T-cell (primary cell): ENCODE measurements at regions not wholly inside any gene's neighbourhood (a gene's known extent, or its start where the extent isn't known, plus 50 kb on each side); places are given as distances from the start of the nearest gene placed in this dataset.

ENCODE experiments used
- ATAC-seq, 4 experiments: fragments of 200-7000 bp in 3 of 4; fragments of 150-1000 bp in 1 of 4; cut with Tn5 transposase; replicated peaks in 1 of 4; 1 replicate in 3 of 4; 2 replicates in 1 of 4; pipeline ENCODE4 v1.10.0; 2021; ENCODE audit warnings: moderate library complexity in 3 of 4, mild to moderate bottlenecking in 2 of 4, moderate number of reproducible peaks in 1 of 4
- CTCF ChIA-PET, 2 donors: fragments of 300-600 bp; sonication (Branson Sonifier 250); formaldehyde crosslinking; loops; one replicate each; lab custom pipeline; 2022; ENCODE audit warnings: antibody characterized with exemption in 2 of 2; lab: Charles Lee
- POLR2A ChIA-PET, 2 donors: fragments of 300-600 bp; sonication (Branson Sonifier 250); formaldehyde crosslinking; loops; one replicate each; lab custom pipeline; 2022; ENCODE audit warnings: antibody characterized with exemption in 2 of 2; lab: Charles Lee
- DNase-seq, 35 experiments: peaks; one replicate each; pipeline versions ENCODE4 v3.0.0 to v3.0.0-alpha.2; 2013 to 2023
- H3K27ac ChIP-seq: one replicate; pipeline ENCODE4 v1.5.1; 2013; ENCODE audit warnings: low read length
- H3K27me3 ChIP-seq, 2 experiments: replicated peaks in 1 of 2; 1 replicate in 1 of 2; 2 replicates in 1 of 2; pipeline versions ENCODE4 v1.6.1 to v1.7.0; 2013; ENCODE audit warnings: low read length in 1 of 2, mixed read lengths in 1 of 2; ENCODE audit not compliant: control insufficient read depth in 2 of 2, insufficient read depth in 2 of 2; ENCODE audit errors: extremely low read depth in 1 of 2
- H3K36me3 ChIP-seq, 2 donors: 1 replicate in 1 of 2; 2 replicates in 1 of 2; pipeline versions ENCODE4 v1.6.1 to v1.7.0; 2013; ENCODE audit warnings: low read length in 1 of 2; ENCODE audit not compliant: control insufficient read depth in 2 of 2, insufficient read depth in 1 of 2; ENCODE audit errors: extremely low read depth in 1 of 2
- H3K4me1 ChIP-seq, 2 experiments: 1 replicate in 1 of 2; 2 replicates in 1 of 2; pipeline versions ENCODE4 v1.6.1 to v1.7.0; 2013; ENCODE audit warnings: low read length in 2 of 2, mixed read lengths in 1 of 2; ENCODE audit not compliant: insufficient read depth in 2 of 2, control insufficient read depth in 1 of 2; ENCODE audit errors: extremely low read depth in 1 of 2
- H3K4me3 ChIP-seq, 2 donors: 1 replicate in 1 of 2; 2 replicates in 1 of 2; pipeline versions ENCODE4 v1.5.1 to v1.7.0; 2013; ENCODE audit warnings: mild to moderate bottlenecking in 2 of 2, low read length in 1 of 2, moderate library complexity in 1 of 2; ENCODE audit not compliant: control insufficient read depth in 1 of 2; ENCODE audit errors: extremely low read depth in 1 of 2
- H3K9me3 ChIP-seq: 2 replicates; pipeline ENCODE4 v1.7.0; 2013
- H3K27ac Mint-ChIP-seq, 2 donors: one replicate each; pipeline ENCODE4 v1.8.0; 2020 to 2021; ENCODE audit warnings: mild to moderate bottlenecking in 2 of 2, mixed read lengths in 2 of 2
- H3K27me3 Mint-ChIP-seq, 2 donors: one replicate each; pipeline ENCODE4 v1.8.0; 2021 to 2022; ENCODE audit warnings: mixed read lengths in 2 of 2
- H3K36me3 Mint-ChIP-seq: one replicate; pipeline ENCODE4 v1.8.0; 2021; ENCODE audit warnings: mixed read lengths
- H3K4me1 Mint-ChIP-seq, 3 donors: one replicate each; pipeline ENCODE4 v1.8.0; 2020 to 2022; ENCODE audit warnings: mixed read lengths in 3 of 3, mild to moderate bottlenecking in 1 of 3
- H3K4me3 Mint-ChIP-seq, 3 donors: one replicate each; pipeline ENCODE4 v1.8.0; 2020 to 2022; ENCODE audit warnings: mild to moderate bottlenecking in 3 of 3, mixed read lengths in 3 of 3, moderate library complexity in 3 of 3
- H3K9me3 Mint-ChIP-seq, 3 donors: one replicate each; pipeline ENCODE4 v1.8.0; 2020 to 2022; ENCODE audit warnings: mixed read lengths in 3 of 3
- WGBS: methylation state at CpG from one replicate; pipeline ENCODE4 v1.1.5; 2013; ENCODE audit warnings: missing lambda C conversion rate; ENCODE audit not compliant: insufficient coverage; 5-methylcytosine and 5-hydroxymethylcytosine counted together

DNA sequence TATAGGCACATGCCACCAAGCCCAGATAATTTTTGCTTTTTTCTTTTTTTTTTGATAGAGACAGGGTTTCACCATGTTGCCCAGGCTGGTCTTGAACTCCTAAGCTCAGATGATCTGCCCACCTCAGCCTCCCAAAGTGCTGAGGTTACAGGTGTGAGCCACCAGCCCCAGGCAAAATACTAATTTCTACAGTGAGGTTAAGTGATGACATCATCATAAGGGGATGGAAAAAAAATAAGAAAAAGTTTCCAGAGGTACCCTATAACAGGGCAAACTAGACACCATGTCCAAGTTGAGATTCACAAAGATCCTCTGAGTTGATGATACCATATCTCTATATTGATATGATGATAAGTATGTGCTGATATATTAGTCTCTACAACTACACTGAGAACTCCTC is 163.7 kb upstream of the ACVR2A start:
- DNase-seq (no peak), ATAC-seq (no peak)
- no peak overlapping the region for H3K27ac ChIP-seq
- Mint-ChIP-seq H3K4me1 (no peaks in the 10 kb centered on the region), H3K27me3 (no peaks in the 10 kb centered on the region), H3K9me3 (no peaks in the 10 kb centered on the region), H3K4me3 (no peak overlapping the region), H3K36me3 (no peaks in the 10 kb centered on the region), H3K27ac (no peak overlapping the region)
- no peaks in the 10 kb centered on the region for H3K36me3 ChIP-seq
- H3K9me3 ChIP-seq = no peaks in the 10 kb centered on the region
- H3K27me3 ChIP-seq = no peaks in the 10 kb centered on the region
- CTCF ChIA-PET = no interaction called here
- no peak overlapping the region for H3K4me3 ChIP-seq
- POLR2A ChIA-PET = no interaction called here
- H3K4me1 ChIP-seq = no peaks in the 10 kb centered on the region

DNA sequence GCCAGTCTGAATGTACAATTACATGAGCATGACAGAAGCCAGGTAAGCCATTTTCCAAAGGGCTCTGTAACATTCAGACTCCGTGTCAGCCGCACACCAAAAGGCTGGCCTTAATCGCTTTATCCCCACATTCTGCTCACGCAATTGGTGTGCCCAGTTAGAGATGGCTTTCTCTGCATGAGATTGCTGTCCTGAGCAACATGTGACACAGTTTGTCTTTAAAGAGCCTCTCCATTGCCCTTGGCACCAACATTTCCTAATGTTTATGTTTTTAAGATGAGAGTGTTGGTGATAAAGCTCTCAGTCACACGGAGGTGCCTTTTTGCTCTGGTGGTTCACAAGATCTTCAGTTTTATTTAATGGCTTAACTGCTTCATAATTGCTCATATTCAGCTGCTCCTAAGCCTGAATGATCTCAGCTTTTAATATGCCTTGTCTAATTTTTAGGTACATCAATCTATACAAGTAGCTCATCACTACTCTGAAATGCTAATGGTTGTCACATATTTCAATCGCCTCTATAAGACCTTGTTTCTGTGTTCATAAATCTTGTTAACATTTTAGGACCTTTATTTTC is 164.8 kb upstream of the ACVR2A start:
- no peak overlapping the region for H3K27ac ChIP-seq
- H3K4me1 ChIP-seq = no peaks in the 10 kb centered on the region
- Mint-ChIP-seq H3K9me3 (no peaks in the 10 kb centered on the region), H3K27ac (no peak overlapping the region), H3K4me1 (no peaks in the 10 kb centered on the region), H3K36me3 (no peaks in the 10 kb centered on the region), H3K27me3 (no peaks in the 10 kb centered on the region), H3K4me3 (no peak overlapping the region)
- H3K36me3 ChIP-seq = no peaks in the 10 kb centered on the region
- DNase-seq (no peak), ATAC-seq (no peak)
- H3K27me3 ChIP-seq = no peaks in the 10 kb centered on the region
- no peak overlapping the region for H3K4me3 ChIP-seq
- H3K9me3 ChIP-seq = no peaks in the 10 kb centered on the region
- CTCF ChIA-PET = no interaction called here
- POLR2A ChIA-PET = interaction anchor here in 1 of 2 donors (0.6 kb wide), 2 partner anchors 1001 to 1158 kb away, joined by 3 to 4 read pairs; no protein-coding TSS in a partner anchor
- 99% methylated on average over 4 of the region's 6 CpGs for WGBS

DNA sequence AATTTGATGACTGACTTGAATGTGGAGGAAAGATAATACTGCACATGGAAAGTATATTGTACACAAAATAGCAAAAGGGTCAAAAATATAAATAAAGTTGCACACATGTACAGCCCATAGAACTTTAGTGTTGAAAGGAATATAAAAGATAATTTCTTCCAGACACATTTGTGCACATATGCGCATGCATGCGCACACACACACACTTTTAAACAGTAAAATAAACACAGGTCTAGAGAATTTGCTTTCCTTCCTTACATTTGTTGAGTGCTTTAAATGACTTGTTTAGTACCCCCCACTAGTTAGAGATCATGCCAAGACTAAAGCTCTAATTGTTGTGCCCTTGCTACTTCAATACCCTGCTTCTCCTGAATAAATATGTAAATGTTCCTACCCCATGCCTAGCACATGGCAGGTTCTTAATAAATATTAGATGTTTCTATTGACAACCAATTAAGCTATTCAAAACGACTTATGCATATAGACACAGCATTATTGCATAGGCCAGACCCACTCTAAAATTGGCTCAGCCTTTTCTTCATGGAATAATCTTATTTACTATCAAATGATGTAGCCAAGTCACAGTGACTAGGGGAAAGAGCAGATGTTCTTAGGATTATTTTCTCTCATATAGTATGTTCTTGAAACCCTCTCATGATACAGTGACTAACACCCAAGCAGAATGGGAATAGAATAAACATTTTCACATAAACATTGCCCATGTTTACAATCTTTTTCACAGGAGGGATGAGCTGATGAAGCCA is 165.5 kb upstream of the ACVR2A start:
- no peak overlapping the region for H3K27ac ChIP-seq
- Mint-ChIP-seq H3K4me3 (no peak overlapping the region), H3K9me3 (no peaks in the 10 kb centered on the region), H3K27ac (no peak overlapping the region), H3K4me1 (no peaks in the 10 kb centered on the region), H3K36me3 (no peaks in the 10 kb centered on the region), H3K27me3 (no peaks in the 10 kb centered on the region)
- DNase-seq = no peak
- H3K4me3 ChIP-seq = no peak overlapping the region
- ChIA-PET POLR2A (interaction anchor here in 1 of 2 donors (0.6 kb wide), 2 partner anchors 1001 to 1157 kb away, joined by 3 to 4 read pairs; no protein-coding TSS in a partner anchor), CTCF (no interaction called here)
- no peak for ATAC-seq
- WGBS = no CpG with 5 or more reads among the region's 3 CpGs
- H3K27me3 ChIP-seq = no peaks in the 10 kb centered on the region
- H3K4me1 ChIP-seq = no peaks in the 10 kb centered on the region
- H3K9me3 ChIP-seq = no peaks in the 10 kb centered on the region
- H3K36me3 ChIP-seq = no peaks in the 10 kb centered on the region

DNA sequence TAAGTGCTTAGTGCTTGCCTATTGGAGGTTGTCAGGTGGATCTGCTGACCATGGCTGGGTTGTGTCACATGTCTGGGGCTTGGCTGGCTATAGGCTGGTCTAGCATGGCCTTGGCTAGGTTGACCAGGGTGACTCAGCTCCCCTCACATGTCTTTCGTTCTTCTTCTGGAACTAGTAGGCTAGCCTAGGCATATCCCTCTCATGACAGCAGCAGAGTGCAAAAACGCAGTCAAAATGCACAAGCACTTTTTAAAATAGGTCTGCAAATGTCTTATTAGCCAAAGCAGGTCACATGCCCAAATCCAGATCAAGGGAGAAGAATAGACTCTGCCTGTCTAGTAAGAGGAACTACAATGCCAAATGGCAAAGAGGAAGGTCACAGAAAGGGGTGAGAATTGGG is 179.7 kb upstream of the ACVR2A start:
- H3K4me1 Mint-ChIP-seq = peaks cover 37 to 39% (median 39%) of the 10 kb centered on the region in 3 donors
- Histone ChIP-seq H3K4me3 (no peak overlapping the region), H3K36me3 (no peaks in the 10 kb centered on the region), H3K9me3 (no peaks in the 10 kb centered on the region), H3K27me3 (no peaks in the 10 kb centered on the region), H3K27ac (no peak overlapping the region), H3K4me1 (peaks cover 13 to 16% of the 10 kb centered on the region in 2 experiments)
- ChIA-PET CTCF (no interaction called here), POLR2A (interaction anchor here in 1 of 2 donors (1.1 kb wide), 1 partner anchor 216 kb away, joined by 3 read pairs; no protein-coding TSS in a partner anchor)
- H3K27ac Mint-ChIP-seq = peak overlapping the region; percentile 24 to 55
- no peak for DNase-seq
- 88% methylated on average over 1 of the region's 2 CpGs for WGBS
- H3K4me3 Mint-ChIP-seq = no peak overlapping the region
- peaks cover 4% of the 10 kb centered on the region for H3K36me3 Mint-ChIP-seq
- no peaks in the 10 kb centered on the region for H3K27me3 Mint-ChIP-seq
- no peak for ATAC-seq
- H3K9me3 Mint-ChIP-seq = peaks cover 0 to 4% (median 0%) of the 10 kb centered on the region in 3 donors

DNA sequence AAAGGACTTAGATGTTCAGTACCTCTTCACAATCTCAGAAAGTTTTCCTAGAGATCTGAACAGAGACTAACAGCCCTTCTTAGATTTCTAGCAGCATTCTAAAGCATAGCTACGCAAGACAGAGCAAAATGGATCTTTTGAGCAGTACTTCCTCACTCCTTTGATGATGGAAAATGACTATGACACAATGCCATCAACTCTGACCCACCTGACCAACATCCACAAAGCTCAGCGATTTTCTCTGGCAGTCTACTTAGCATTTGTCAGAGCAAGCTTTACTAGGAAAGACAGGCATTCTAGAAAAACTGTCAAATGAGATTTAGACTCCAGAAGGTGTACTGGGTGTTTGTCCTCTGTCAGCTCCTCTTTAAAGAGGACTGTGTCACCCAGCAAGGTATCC is 180.9 kb upstream of the ACVR2A start:
- Mint-ChIP-seq H3K9me3 (peaks cover 0 to 4% (median 1%) of the 10 kb centered on the region in 3 donors), H3K4me3 (peak overlapping the region; percentile 64 to 76 (median 71)), H3K27ac (peak overlapping the region; percentile 93 to 96), H3K4me1 (peaks cover 39 to 44% (median 42%) of the 10 kb centered on the region in 3 donors), H3K27me3 (no peaks in the 10 kb centered on the region), H3K36me3 (peaks cover 4% of the 10 kb centered on the region)
- ChIA-PET CTCF (interaction anchor here in 1 of 2 donors (0.6 kb wide), 2 partner anchors 178 to 419 kb away, joined by 3 read pairs; no protein-coding TSS in a partner anchor), POLR2A (interaction anchor here in 1 of 2 donors (0.6 to 1.1 kb wide), 2 partner anchors 11 to 215 kb away, joined by 3 to 5 read pairs; no protein-coding TSS in a partner anchor)
- peak in 4 of 35 experiments; percentile 1 to 8 (median 4) for DNase-seq
- peak overlapping the region; percentile 86 for H3K27ac ChIP-seq
- no peaks in the 10 kb centered on the region for H3K27me3 ChIP-seq
- H3K4me1 ChIP-seq = peaks cover 13 to 16% of the 10 kb centered on the region in 2 experiments
- H3K36me3 ChIP-seq = no peaks in the 10 kb centered on the region
- 10% methylated on average over 2 of the region's 2 CpGs for WGBS
- peak overlapping the region in 1 of 2 donors; percentile 40 for H3K4me3 ChIP-seq
- H3K9me3 ChIP-seq = no peaks in the 10 kb centered on the region
- ATAC-seq = peak; percentile 53 to 60 (median 57)

DNA sequence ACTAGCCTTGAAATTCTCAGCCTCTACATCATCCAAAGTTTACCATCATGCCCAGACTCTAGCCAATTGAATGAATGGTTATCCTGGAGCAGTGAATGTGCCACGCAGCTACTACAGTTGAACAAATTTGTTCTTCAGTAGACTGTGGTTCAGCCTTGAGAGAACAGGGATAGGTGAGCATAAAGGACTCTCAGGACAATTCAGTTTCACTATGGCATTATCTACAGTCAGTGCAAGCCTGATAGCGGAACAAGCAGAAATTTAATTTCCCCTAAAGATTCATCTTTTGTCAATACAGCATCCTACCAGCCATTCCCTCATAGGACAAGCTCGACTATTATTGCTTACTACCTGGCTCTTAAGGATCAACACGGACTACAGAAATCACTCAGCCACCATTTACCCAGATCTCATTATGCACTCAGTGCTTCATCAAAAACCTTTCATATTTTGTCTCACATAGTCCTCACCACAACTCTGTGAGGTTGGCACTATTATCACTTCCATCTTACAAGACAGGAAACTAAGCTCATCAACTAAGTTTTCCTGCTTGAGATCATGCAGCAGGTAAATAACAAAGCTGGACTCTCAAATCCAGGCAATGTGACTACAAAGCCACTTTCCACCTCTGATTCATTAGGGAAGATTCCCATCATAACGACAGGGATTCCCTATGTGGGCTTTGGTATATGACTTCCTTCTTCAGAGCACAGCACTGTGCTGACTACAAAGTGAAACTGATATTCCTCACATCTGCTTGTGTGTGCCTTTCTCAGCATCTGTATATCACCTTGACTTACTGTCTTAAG is 181.5 kb upstream of the ACVR2A start:
- ChIA-PET POLR2A (interaction anchor here in 1 of 2 donors (0.5 to 0.6 kb wide), 2 partner anchors 12 to 135 kb away, joined by 3 to 5 read pairs; no protein-coding TSS in a partner anchor), CTCF (interaction anchor here in 1 of 2 donors (0.6 kb wide), 2 partner anchors 179 to 418 kb away, joined by 3 read pairs; no protein-coding TSS in a partner anchor)
- peak overlapping the region; percentile 86 for H3K27ac ChIP-seq
- H3K27me3 ChIP-seq = no peaks in the 10 kb centered on the region
- DNase-seq = peak in 13 of 35 experiments; percentile 1 to 67 (median 8)
- Mint-ChIP-seq H3K27me3 (no peaks in the 10 kb centered on the region), H3K4me1 (peaks cover 39 to 44% (median 42%) of the 10 kb centered on the region in 3 donors), H3K27ac (peak overlapping the region; percentile 93 to 96), H3K9me3 (peaks cover 0 to 4% (median 3%) of the 10 kb centered on the region in 3 donors), H3K36me3 (peaks cover 4% of the 10 kb centered on the region), H3K4me3 (peak overlapping the region; percentile 64 to 76 (median 71))
- no peaks in the 10 kb centered on the region for H3K36me3 ChIP-seq
- WGBS = 29% methylated on average over 3 of the region's 5 CpGs
- peak overlapping the region in 1 of 2 donors; percentile 40 for H3K4me3 ChIP-seq
- H3K4me1 ChIP-seq = peaks cover 13 to 16% of the 10 kb centered on the region in 2 experiments
- no peaks in the 10 kb centered on the region for H3K9me3 ChIP-seq
- ATAC-seq = peak; percentile 89 to 95 (median 91)
